ENCODE measurements at regions not wholly inside any gene's neighbourhood (a gene's known extent, or its start where the extent isn't known, plus 50 kb on each side); places are given as distances from the start of the nearest gene placed in this dataset.

GRCh38 chr17:55624772-55625433 is 97.8 kb downstream of the TMEM100 start:
- no peak for TF ChIP-seq TARDBP (IDR thresholded peaks at IDR 0.05)
- no peak for TF ChIP-seq ELF4 (IDR thresholded peaks at IDR 0.05)
- TF ChIP-seq SP1 (IDR thresholded peaks at IDR 0.05): no peak
